ENCODE measurements at regions not wholly inside any gene's neighbourhood (a gene's known extent, or its start where the extent isn't known, plus 50 kb on each side); places are given as distances from the start of the nearest gene placed in this dataset.

DNA sequence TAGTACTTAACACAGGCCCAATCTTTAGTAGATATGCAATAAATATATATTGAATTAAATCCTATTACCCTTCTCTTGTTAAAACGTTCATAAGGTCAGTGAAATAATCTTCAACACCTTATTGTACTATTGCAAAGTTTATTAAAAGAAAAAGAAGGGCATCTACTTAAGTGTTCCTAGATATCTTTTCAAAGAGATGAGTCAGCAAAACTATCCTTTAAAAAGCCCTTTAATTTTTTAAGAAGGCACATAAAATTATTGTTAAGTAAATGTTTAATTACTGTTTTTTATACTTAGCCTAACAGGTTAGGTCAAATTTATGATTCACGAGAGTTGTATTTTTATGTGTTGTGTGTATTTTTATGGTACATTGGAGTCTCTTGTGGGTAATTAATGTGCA is 77.3 kb upstream of the PPP1R2C start:
- TF ChIP-seq CTCF (IDR thresholded peaks at IDR 0.05 in 4 of 5, conservative IDR thresholded peaks at IDR 0.05 in 1 of 5) (no peak), POLR2A (IDR thresholded peaks at IDR 0.05) (no peak)
